Astrocyte of the hippocampus (primary cell): ENCODE measurements at regions not wholly inside any gene's neighbourhood (a gene's known extent, or its start where the extent isn't known, plus 50 kb on each side); places are given as distances from the start of the nearest gene placed in this dataset.
"Not testable (repeated sequence)": the region's sequence is repeated elsewhere in the genome, so short reads cannot be mapped to it uniquely, and the experiment has no call there.

Source experiments
- DNase-seq: peaks from one replicate; pipeline ENCODE4 v3.0.0; 2011; ENCODE audit warnings: low read depth, low spot score

DNA sequence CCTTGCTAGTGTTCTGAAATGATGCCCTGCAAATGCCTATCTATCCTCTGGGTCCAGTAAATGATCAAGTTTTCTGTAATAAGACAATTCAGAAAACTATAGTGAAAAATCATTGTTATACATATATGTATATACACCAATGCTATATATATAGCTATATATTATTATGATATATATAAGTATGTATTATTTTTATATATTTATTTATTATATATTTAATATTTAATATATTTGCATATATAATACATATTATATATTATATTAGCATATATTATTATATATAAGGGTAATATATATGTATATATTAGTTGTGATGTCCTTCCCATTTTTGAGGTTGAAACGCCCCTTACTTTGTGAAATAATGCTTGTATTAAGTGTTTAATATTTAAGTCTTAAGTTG is 181.4 kb upstream of the CACNA2D1 start:
- no peak for DNase-seq

DNA sequence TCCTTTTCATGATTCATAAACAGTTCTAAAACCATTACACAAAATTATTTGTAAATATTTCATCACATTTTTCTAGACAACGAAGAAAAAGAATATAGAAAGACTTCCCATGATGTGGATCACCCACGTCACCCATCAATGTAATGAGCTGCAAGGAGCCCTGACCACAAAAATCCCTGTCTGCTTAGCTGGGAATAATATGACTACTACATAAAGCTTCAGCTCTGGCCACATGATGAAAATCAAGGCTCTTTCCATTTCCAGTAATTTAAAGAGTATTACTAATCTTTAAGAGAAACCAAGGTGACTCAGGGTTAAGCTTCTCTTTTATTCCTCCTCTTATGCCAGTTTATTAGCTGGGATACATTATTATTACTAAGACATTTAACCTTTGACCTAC is 180.8 kb upstream of the CACNA2D1 start:
- peak; percentile 86 for DNase-seq

GRCh38 chr7:82623812-82624211 is 180.2 kb upstream of the CACNA2D1 start:
- DNase-seq, result peak; percentile 46

GRCh38 chr7:82617156-82617555 is 173.6 kb upstream of the CACNA2D1 start:
- DNase-seq, result no peak

DNA sequence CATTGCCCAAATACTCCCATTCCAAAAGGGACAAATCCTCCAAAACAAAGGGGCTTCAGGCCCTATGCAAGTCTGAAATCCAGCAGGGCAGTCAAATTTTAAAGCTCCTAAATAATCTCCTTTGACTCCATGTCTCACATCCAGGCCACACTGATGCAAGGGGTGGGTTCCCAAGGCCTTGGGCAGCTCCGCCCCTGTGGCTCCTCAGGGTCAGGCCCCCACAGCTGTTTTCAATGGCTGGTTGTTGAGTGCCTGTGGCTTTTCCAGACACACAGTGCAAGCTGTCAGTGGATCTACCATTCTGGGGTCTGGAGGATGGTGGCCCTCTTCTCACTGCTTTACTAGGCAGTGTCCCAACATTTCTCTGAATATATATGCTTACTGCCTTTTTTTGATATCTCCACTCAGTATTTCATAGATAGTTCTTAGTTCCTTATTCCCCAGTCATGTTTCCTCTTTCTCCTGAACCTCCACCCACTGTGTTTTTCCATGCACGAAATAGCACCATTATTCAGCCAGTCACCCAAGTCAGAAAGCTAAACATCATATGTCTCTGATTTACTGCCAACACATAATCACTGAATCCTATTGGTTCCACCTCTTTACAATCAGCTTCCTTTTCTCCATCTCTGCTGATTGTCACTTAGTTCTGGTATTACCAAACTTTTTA is 172.6 kb upstream of the CACNA2D1 start:
- no peak for DNase-seq

DNA sequence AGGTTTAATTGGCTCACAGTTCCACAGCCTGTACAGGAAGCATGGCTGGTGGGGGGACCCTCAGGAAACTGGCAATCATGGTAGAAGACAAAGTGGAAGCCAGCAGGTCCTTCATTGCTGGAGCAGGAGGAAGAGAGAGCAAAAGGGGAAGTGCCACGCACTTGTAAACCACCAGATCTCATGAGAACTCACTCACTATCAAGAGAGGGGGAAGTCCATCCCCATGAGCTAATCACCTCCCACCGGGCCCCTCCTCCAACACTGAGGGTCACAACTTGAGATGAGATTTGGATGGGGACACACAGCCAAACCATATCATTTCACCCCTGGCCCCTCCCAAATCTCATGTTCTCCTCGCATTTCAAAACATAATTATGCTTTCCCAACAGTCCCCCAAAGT is 171.9 kb upstream of the CACNA2D1 start:
- no peak for DNase-seq

- DNase-seq, result no peak
Observed at GRCh38 chr7:82609746-82610145, 166.2 kb upstream of the CACNA2D1 start.

- DNase-seq, result peak; percentile 70
Observed at GRCh38 chr7:82605247-82605864, 161.8 kb upstream of the CACNA2D1 start.

DNA sequence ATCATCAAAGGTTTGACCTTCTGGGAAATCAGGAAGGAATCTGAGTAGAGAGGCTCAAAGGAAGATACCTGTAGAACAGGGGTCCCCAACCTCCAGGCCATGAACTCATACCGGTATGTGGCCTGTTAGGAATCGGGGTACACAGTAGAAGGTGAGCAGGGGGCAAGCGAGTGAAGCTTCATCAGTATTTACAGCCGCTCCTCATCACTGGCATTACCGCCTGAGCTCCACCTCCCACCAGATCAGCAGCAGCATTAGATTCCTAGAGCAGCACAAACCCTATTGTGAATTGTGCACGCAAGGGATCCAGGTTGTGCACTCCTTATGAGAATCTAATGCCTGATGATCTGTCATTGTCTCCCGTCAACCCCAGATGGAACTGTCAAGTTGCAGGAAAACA is 158.5 kb upstream of the CACNA2D1 start:
- no peak for DNase-seq

GRCh38 chr7:82600531-82600930 is 157.0 kb upstream of the CACNA2D1 start:
- no peak for DNase-seq

DNA sequence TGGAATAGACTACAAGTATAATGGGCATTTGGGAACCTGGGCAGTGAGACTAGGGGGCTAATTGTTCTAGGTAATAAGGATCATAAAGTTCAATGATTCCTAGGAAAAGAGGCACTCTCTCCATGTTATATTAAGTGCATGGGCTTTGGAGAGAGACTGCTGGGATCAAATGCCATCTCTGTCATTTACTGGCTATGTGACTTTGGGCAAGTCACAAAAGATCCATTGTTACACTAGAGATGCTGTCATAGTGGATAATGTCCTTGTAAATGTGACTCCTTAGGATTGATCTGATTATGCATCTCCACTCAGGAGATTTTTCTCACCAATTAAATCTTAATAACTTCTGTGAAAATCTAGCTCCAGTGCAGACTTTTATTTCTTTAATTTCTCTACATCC is 156.3 kb upstream of the CACNA2D1 start:
- DNase-seq, result no peak

GRCh38 chr7:82598958-82599357 is 155.4 kb upstream of the CACNA2D1 start:
- peak; percentile 46 for DNase-seq

GRCh38 chr7:82595795-82596194 is 152.2 kb upstream of the CACNA2D1 start:
- DNase-seq, result not testable (repeated sequence)

DNA sequence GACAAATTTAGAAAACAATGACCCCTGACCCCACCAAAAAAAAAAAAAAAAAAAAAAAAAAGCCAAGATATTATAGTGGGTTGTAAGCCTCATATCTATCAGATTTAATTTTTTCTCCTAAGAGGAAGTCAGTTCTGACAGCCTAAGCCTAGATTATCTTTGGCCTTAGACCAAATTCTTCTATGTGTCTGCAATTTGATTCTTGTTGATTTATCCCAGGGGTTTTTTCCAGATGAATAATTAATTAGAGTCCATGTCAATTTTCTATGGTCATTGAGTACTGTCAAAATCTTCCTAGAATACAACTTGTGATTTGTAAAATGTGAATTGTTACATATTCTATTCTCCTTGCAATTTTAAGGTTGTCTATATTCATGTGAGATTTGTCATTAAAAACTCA is 151.6 kb upstream of the CACNA2D1 start:
- DNase-seq, result no peak

- peak; percentile 26 for DNase-seq
Observed at GRCh38 chr7:82594665-82595064, 151.1 kb upstream of the CACNA2D1 start.

GRCh38 chr7:82593780-82594179 is 150.2 kb upstream of the CACNA2D1 start:
- no peak for DNase-seq

DNA sequence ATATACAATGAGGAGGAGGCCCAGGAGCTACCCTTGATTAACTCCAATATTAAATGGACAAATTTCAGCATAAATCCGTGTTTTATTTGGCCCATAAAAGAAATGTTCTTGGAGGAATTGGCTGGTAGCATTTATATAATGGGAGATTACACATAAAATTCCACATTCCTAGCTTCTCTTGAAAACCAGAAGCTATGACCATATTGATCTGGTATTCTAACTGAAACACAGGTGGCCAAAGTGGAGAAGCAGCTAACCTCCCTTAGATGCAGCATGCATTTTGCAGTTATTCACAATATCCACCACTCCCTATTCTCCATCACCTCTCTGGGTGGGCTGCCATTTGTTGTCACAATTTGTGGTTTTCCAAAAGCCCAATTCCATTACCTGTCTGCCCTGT is 148.8 kb upstream of the CACNA2D1 start:
- DNase-seq, result no peak

DNA sequence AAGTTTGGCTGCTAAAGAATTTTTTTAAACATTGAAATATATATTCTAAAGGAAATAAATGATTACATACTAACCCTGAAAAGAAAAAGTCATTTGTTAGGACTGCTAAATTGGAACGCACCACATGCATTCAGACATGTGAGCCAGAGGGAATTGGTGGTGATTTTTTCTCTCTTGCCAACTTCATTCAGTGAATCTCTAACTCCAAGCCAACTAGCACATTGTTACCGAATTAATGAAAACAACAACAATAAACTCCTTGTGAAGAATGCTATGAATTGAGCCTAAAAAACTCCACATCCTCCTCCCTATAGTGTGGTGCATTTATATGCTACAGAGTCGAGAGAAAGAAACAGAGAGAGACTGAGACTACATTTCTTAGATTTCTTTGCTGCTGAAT is 135.5 kb upstream of the CACNA2D1 start:
- DNase-seq, result no peak

DNA sequence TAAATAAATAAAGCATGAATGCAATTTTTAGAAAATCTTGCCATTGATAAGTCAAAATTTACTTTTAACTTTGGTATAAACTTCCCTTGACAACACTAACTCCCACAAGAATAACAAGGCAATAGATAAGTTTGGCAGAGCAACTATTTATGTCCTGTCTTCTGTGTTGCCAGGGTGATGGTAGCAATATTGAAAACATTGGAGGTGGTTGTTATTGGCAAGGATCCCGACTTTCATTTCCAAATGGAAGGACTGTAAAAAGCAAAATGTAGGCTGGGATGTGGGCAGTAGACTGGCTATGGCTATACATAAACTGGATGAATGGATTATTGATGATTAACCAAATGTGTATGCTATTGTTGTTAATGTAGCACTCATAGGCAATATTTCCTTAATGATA is 134.9 kb upstream of the CACNA2D1 start:
- peak; percentile 76 for DNase-seq

GRCh38 chr7:82572195-82572880 is 128.8 kb upstream of the CACNA2D1 start:
- peak; percentile 91 for DNase-seq

DNA sequence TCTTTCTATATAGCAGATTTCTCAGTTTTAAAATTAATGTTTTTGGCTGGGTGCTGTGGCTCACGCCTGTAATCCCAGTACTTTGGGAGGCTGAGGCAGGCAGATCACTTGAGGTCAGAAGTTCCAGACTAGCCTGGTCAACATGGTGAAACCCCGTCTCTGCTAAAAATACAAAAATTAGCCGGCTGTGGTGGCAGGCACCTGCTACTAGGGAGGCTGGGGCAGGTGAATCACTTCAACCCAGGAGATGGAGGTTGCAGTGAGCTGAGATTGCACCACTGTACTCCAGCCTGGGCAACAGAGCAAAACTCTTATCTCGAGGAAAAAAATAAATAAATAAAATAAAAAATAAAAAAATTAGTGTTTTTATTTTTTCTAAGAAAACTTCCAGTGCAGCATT is 127.5 kb upstream of the CACNA2D1 start:
- DNase-seq, result not testable (repeated sequence)

- no peak for DNase-seq
Observed at GRCh38 chr7:82567841-82568240, 124.3 kb upstream of the CACNA2D1 start.

- no peak for DNase-seq
Observed at GRCh38 chr7:82567356-82567755, 123.8 kb upstream of the CACNA2D1 start.
